HG02943 (cell line): ENCODE measurements at regions not wholly inside any gene's neighbourhood (a gene's known extent, or its start where the extent isn't known, plus 50 kb on each side); places are given as distances from the start of the nearest gene placed in this dataset.
"Not testable (repeated sequence)": the region's sequence is repeated elsewhere in the genome, so short reads cannot be mapped to it uniquely, and the experiment has no call there.

Source experiments
- ATAC-seq: cut with Tn5 transposase; IDR thresholded peaks from one replicate; pipeline ENCODE4 v1.9.1; 2021; ENCODE audit warnings: mild to moderate bottlenecking, low read depth, moderate library complexity; ENCODE audit not compliant: unreplicated experiment

DNA sequence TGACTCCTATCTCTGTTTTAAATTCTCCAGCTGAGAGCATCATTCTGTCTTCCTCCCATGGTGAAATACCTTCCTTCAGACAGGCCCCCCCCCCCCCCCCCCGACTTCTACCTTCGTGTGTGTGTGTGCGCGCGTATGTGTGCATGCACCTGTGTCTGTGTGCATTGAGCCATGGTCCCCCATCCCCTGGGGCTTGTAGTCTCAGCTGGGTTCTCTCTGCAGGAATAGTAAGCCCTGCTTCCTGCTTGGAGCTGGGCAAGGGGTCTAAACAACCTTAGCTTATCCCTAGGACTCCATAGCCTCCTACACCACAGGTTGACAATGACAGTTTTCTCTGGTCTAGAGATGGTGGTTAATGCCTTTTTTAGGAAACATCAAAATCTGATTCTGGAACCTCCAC lies 427.5 kb upstream of the KLHL29 start:
- ATAC-seq, result no peak

- ATAC-seq, result no peak
Observed at GRCh38 chr2:22958308-22958707, 426.7 kb upstream of the KLHL29 start.

GRCh38 chr2:22967756-22968155 lies 417.2 kb upstream of the KLHL29 start:
- no peak for ATAC-seq

- ATAC-seq, result no peak
Observed at GRCh38 chr2:22970284-22970975, 414.5 kb upstream of the KLHL29 start.

GRCh38 chr2:22970991-22971390 lies 414.0 kb upstream of the KLHL29 start:
- ATAC-seq, result no peak

- ATAC-seq, result no peak
Observed at GRCh38 chr2:22981785-22982184, 403.2 kb upstream of the KLHL29 start.

DNA sequence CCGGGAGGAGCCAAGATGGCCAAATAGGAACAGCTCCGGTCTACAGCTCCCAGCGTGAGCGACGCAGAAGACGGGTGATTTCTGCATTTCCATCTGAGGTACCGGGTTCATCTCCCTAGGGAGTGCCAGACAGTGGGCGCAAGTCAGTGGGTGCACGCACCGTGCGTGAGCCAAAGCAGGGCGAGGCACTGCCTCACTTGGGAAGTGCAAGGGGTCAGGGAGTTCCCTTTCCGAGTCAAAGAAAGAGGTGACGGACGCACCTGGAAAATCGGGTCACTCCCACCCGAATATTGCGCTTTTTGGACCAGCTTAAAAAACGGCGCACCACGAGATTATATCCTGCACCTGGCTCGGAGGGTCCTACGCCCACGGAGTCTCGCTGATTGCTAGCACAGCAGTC lies 400.8 kb upstream of the KLHL29 start:
- ATAC-seq, result not testable (repeated sequence)

GRCh38 chr2:22990246-22990645 lies 394.7 kb upstream of the KLHL29 start:
- ATAC-seq, result no peak

GRCh38 chr2:22991844-22992243 lies 393.1 kb upstream of the KLHL29 start:
- no peak for ATAC-seq

GRCh38 chr2:22992441-22992840 lies 392.5 kb upstream of the KLHL29 start:
- no peak for ATAC-seq

DNA sequence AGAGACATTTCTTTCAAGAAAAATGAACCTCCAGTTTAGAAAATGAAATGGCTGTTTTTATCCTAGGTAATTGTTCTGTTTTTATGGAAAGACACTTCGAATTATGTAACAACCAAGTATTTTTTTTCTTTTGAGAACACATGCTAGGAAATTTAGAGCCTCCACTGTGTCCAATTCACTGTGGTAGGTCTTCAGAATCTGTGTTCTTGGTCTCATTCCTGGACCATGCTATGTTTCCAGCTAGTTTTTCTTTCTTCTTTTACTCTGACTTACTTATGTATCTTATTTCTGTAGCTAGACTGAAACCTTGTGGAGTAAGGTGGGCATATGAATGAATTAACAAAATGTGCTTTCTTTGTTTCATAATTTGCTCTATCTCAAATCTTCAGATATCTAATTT lies 391.7 kb upstream of the KLHL29 start:
- no peak for ATAC-seq

GRCh38 chr2:22995576-22995975 lies 389.4 kb upstream of the KLHL29 start:
- no peak for ATAC-seq

DNA sequence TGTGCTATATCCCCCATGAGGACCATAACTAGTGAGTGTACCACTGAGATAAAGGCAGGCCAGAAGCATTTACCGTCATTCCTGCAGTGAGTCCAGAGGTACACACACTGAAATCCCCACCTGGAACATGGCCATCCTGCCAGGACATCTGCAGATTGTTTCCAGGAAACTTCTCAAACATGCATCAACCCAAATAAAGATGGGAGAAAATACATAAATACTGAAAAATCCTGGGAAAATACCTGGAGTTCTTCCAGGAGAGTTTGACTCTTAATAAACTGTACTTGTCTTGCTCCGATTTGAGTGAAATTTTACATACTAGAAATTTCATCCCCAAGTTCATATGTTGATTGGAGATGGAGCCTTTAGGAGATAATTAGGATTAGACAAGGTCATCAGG lies 388.1 kb upstream of the KLHL29 start:
- ATAC-seq, result no peak

DNA sequence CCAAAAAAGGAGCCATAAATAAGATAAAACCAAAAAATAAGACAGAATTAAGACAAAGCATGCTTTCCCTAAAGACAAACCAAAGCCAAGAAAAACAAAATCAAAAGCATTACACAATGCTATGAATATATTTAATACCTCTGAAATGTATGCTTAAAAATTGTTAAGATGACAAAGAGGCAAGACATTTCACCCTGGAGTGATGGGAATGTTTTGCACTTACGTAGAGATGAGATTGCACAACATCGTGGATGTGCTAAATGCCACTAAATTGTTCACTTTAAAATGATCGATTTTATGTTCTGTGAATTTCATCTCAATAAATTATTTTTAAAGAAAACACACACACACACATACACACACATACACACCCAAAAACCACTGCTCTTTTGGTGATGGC lies 386.6 kb upstream of the KLHL29 start:
- no peak for ATAC-seq

GRCh38 chr2:22999951-23000350 lies 385.0 kb upstream of the KLHL29 start:
- ATAC-seq, result no peak

- no peak for ATAC-seq
Observed at GRCh38 chr2:23002234-23002633, 382.7 kb upstream of the KLHL29 start.

- ATAC-seq, result no peak
Observed at GRCh38 chr2:23005469-23005868, 379.5 kb upstream of the KLHL29 start.

GRCh38 chr2:23007631-23008235 lies 377.2 kb upstream of the KLHL29 start:
- ATAC-seq, result no peak

GRCh38 chr2:23008440-23008839 lies 376.5 kb upstream of the KLHL29 start:
- no peak for ATAC-seq

GRCh38 chr2:23008951-23009350 lies 376.0 kb upstream of the KLHL29 start:
- no peak for ATAC-seq

GRCh38 chr2:23009545-23010149 lies 375.3 kb upstream of the KLHL29 start:
- ATAC-seq, result no peak

- ATAC-seq, result no peak
Observed at GRCh38 chr2:23012499-23012898, 372.5 kb upstream of the KLHL29 start.
